H1 (cell line): ENCODE measurements at regions not wholly inside any gene's neighbourhood (a gene's known extent, or its start where the extent isn't known, plus 50 kb on each side); places are given as distances from the start of the nearest gene placed in this dataset.

Experiments used
- HDAC2 ChIP-seq, 2 experiments: fragments of 300-600 bp in 1 of 2; sonication (generic) in 1 of 2; IDR thresholded peaks; 2 replicates each; pipeline ENCODE4 v1.6.1; 2011 to 2012; ENCODE audit warnings: low read depth in 2 of 2, low read length in 2 of 2, mild to moderate bottlenecking in 2 of 2, moderate library complexity in 2 of 2, borderline replicate concordance in 1 of 2, inconsistent platforms in 1 of 2

DNA sequence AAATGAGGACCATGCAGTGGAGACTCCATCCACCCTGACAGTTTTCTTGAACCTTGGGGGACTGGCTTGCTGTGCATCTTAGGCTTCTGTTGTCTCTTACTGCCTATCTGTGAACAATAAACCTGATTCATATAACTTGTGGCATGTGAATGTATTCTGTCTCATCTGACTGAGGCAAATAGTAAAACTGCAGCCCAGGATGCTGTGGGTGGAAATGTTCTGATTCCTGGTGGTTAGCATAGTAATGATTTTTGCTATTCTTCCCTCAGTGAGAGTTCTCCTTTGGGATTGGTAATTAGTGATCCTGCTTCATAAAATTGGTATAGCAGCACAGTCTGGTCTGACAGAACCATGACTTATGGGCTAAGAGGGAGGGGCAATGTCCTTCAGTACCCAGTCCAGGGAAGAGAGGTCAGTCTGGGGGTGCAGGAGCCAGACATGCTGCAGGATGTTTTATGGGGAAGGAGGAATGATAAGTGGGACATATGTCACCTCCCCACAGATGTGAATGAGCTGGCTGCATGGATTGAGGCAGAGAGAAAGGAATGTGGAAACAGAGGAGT, 147.1 kb downstream of the OR2B2 start (continued):
- TF ChIP-seq HDAC2 (IDR thresholded peaks at IDR 0.05; ENCODE audit: borderline replicate concordance in 1 of 2, low read depth in 2 of 2, low read length in 2 of 2): no peak
